Heart right ventricle (tissue), 16 donors: ENCODE measurements at regions not wholly inside any gene's neighbourhood (a gene's known extent, or its start where the extent isn't known, plus 50 kb on each side); places are given as distances from the start of the nearest gene placed in this dataset.

Experiments used
- ATAC-seq, 8 donors: fragments of 200-7000 bp; cut with Tn5 transposase; one replicate each; pipeline ENCODE4 v1.9.1; 2020; ENCODE audit warnings: mild to moderate bottlenecking in 8 of 8, moderate library complexity in 8 of 8, moderate number of reproducible peaks in 1 of 8
- DNase-seq, 2 donors: peaks; one replicate each; pipeline ENCODE4 v3.0.0-alpha.2; 2020
- H3K27ac ChIP-seq, 10 donors: fragments of 200-600 bp; sonication (generic) in 2 of 10; one replicate each; pipeline versions ENCODE4 v1.5.0 to v1.8.0; 2020 to 2022; ENCODE audit warnings: mild to moderate bottlenecking in 3 of 10
- H3K27me3 ChIP-seq, 7 donors: fragments of 200-600 bp; one replicate each; pipeline ENCODE4 v1.8.0; 2021 to 2022; ENCODE audit warnings: mild to moderate bottlenecking in 2 of 7
- H3K36me3 ChIP-seq, 9 donors: fragments of 200-600 bp; sonication (generic) in 1 of 9; one replicate each; pipeline versions ENCODE4 v1.5.0 to v1.8.0; 2020 to 2022; ENCODE audit warnings: mild to moderate bottlenecking in 2 of 9
- H3K4me1 ChIP-seq, 9 donors: fragments of 200-600 bp; sonication (generic) in 1 of 9; one replicate each; pipeline versions ENCODE4 v1.5.0 to v1.8.0; 2020 to 2022; ENCODE audit warnings: mild to moderate bottlenecking in 4 of 9
- H3K4me3 ChIP-seq, 10 donors: fragments of 200-600 bp; sonication (generic) in 2 of 10; one replicate each; pipeline versions ENCODE4 v1.5.0 to v1.8.0; 2020 to 2022; ENCODE audit warnings: mild to moderate bottlenecking in 7 of 10, moderate library complexity in 2 of 10
- H3K9me3 ChIP-seq, 11 donors: fragments of 200-600 bp in 10 of 11; sonication (generic) in 2 of 11; one replicate each; pipeline versions ENCODE4 v1.5.0 to v1.8.0; 2013 to 2022; ENCODE audit warnings: mild to moderate bottlenecking in 2 of 11, control low read depth in 1 of 11, moderate library complexity in 1 of 11
- WGBS, 2 donors: extraction: QIAGEN DNeasy Blood & Tissue Kit; methylation state at CpG; one replicate each; pipeline ENCODE4 v1.1.7; 2013; ENCODE audit warnings: inconsistent platforms in 1 of 2; 5-methylcytosine and 5-hydroxymethylcytosine counted together
- intact Hi-C, 10 donors: fragments of 100-400 bp; cut with DNase I; formaldehyde crosslinking; loops; one replicate each; pipeline versions ENCODE4 v1.11.1 to v1.14.2; 2022
- TF ChIP-seq, protein P1 (sequence below), 9 donors: fragments of 200-600 bp; sonication (generic) in 2 of 9; IDR thresholded peaks; one replicate each; pipeline versions ENCODE4 v1.5.0 to v1.8.0; 2021 to 2022; ENCODE audit warnings: antibody characterized with exemption in 9 of 9, mild to moderate bottlenecking in 5 of 9, moderate library complexity in 1 of 9
- donor health status: Arrhythmogenic right ventricular cardiomyopathy.
- donor health status: ischemic (EF 13 %, LVEDD 7.1; RV severe dilation, severe dysfunction).
- donor health status: healthy with polysubstance abuse.
- donor health status: DM: no; HTN: yes; CAD: no.
- donor health status: DM: no; HTN: no; CAD: no.
- donor health status: ischemic (EF 25% LVEDD 6.9; RV normal size, moderate dysfunction).
- donor health status: ischemic (EF 25% LVEDD 5.7; RV mildly dilated, moderate dysfunction).
- donor health status: healthy.
- donor health status: DM: yes; HTN: yes; CAD: no.
- donor health status: Ischemic cardiomyopathy.
- donor health status: ischemic (EF 35%, LVEDD 5.7; RV mildly dilated, moderate dysfunction).
- donor health status: nonischemic (EF 11% LVEDD 7.7; RV severe dilation, severe dysfunction).
- donor health status: DM: yes; HTN: yes; CAD: no.
- donor health status: PGD.
- donor health status: ischemic (EF 29% LVEDD 5.4; RV normal size, mild dysfunction).
- donor health status: nonischemic (EF 23%, LVEDD 6.1; RV moderate dilation, normal function).

DNA sequence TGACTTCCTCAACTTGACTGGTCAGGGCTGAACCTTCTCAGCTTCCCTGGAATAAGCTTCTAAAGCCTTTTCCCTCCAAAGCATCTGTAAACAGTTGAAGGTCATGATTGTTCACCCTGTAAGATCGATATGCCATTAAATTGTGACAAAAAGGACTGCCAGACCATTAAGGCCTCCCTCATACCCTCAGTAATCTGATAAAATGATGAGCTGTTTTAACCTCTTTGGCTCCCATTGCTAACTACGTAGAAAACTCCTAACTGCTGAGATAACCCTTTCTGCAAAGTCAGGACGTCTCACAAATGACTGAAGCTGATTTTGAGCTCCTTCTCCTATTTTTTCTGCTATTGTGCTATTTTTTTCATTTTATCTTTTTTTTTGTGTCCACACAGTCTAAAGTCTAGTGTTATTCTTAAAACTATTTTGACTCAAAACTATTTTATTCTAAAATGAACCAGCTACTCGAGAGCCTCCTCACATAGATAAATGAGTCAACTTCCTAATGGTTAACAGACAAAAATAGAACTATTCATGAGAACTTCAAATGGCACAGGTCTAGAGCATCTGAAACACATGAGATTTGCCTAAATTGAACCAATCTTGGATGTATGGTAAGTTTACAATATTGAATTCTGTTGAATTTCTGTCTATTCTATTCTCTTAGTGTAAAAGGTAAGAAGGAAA lies 395.6 kb upstream of the TLE4 start:
- Histone ChIP-seq H3K27ac (no peak overlapping the region), H3K27me3 (no peaks in the 10 kb centered on the region), H3K4me1 (no peaks in the 10 kb centered on the region), H3K36me3 (no peaks in the 10 kb centered on the region), H3K9me3 (peaks cover 0 to 3% (median 0%) of the 10 kb centered on the region in 11 donors), H3K4me3 (no peak overlapping the region)
- no peak for ATAC-seq
- intact Hi-C loops, result no loop called here
- TF ChIP-seq, protein P1, sequence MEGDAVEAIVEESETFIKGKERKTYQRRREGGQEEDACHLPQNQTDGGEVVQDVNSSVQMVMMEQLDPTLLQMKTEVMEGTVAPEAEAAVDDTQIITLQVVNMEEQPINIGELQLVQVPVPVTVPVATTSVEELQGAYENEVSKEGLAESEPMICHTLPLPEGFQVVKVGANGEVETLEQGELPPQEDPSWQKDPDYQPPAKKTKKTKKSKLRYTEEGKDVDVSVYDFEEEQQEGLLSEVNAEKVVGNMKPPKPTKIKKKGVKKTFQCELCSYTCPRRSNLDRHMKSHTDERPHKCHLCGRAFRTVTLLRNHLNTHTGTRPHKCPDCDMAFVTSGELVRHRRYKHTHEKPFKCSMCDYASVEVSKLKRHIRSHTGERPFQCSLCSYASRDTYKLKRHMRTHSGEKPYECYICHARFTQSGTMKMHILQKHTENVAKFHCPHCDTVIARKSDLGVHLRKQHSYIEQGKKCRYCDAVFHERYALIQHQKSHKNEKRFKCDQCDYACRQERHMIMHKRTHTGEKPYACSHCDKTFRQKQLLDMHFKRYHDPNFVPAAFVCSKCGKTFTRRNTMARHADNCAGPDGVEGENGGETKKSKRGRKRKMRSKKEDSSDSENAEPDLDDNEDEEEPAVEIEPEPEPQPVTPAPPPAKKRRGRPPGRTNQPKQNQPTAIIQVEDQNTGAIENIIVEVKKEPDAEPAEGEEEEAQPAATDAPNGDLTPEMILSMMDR (IDR thresholded peaks at IDR 0.05), result no peak
- no peak for DNase-seq
- WGBS, 2 donors, result 39 to 47% methylated on average over 4 of the region's 4 CpGs

DNA sequence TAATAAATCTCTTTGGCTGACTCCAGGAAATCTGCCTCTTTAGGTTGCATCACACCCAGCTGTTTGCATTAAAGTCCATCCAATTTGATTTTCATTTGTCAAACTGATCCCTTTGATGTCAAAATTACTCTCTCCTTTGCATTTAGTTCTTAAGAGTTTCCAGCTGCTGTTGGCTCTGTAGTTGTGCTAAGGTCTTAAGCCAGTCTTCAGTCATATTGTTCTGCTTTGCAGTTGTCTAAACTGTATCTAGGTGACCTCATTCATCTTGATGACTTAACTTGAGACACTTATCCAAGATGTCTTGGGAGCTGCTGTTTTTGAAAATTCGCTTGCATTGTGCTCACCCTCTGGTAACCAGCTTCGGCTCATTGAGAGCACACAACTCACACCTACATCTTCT lies 386.9 kb upstream of the TLE4 start:
- H3K27me3 ChIP-seq, result no peaks in the 10 kb centered on the region
- H3K27ac ChIP-seq, result no peak overlapping the region
- peaks cover 0 to 10% (median 0%) of the 10 kb centered on the region in 11 donors for H3K9me3 ChIP-seq
- no peak overlapping the region for H3K4me3 ChIP-seq
- H3K4me1 ChIP-seq, result no peaks in the 10 kb centered on the region
- WGBS, 2 donors, result 60 to 74% methylated on average over 2 of the region's 2 CpGs
- TF ChIP-seq, protein P1 (IDR thresholded peaks at IDR 0.05), result no peak
- intact Hi-C loops, result no loop called here
- H3K36me3 ChIP-seq, result no peaks in the 10 kb centered on the region
- no peak for DNase-seq
- ATAC-seq, result no peak

DNA sequence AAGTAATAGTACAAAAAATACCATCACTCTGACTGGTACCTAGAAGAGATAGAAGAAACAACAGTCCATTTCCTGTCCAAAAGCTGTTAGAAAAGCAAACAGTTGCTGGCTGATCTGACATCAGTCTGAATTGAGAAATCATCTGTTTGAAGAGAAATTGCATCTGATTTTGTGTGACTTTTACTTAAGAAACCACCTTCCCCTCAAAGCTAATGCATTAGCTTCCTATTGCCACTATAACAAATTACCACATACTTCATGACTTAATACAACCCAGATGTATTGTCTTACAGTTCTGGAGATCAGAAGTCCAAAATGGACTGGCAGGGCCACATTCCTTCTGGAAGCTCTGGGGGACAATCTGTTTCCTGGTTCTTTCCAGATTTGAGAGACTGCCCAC lies 385.9 kb upstream of the TLE4 start:
- no peak for ATAC-seq
- TF ChIP-seq, protein P1 (IDR thresholded peaks at IDR 0.05), result no peak
- no peaks in the 10 kb centered on the region for H3K27me3 ChIP-seq
- DNase-seq, result no peak
- H3K4me1 ChIP-seq, result no peaks in the 10 kb centered on the region
- H3K27ac ChIP-seq, result no peak overlapping the region
- peaks cover 0 to 10% (median 0%) of the 10 kb centered on the region in 11 donors for H3K9me3 ChIP-seq
- no peak overlapping the region for H3K4me3 ChIP-seq
- intact Hi-C loops, result no loop called here
- H3K36me3 ChIP-seq, result no peaks in the 10 kb centered on the region

DNA sequence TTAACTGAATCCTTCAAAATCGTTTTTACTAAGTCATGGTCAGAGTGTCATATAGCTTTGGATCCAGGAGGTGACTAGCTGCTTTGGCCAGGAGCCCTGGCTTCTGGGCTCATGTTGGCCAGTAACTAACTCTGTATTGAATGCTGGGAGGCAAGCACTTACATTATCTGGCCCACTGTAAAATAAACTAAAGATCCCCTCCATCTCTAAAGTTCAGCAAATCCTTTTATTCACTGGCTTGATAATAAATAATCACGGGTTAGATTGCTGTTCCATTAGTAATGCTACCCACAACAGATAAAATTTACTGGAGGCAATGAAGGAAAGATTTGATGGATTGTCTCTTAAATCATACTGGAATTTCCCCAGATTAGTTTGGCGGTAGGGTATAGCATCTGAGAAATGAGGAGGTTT lies 382.2 kb upstream of the TLE4 start:
- Histone ChIP-seq H3K4me3 (no peak overlapping the region), H3K4me1 (no peaks in the 10 kb centered on the region), H3K27me3 (no peaks in the 10 kb centered on the region), H3K27ac (no peak overlapping the region), H3K9me3 (peaks cover 0 to 10% (median 0%) of the 10 kb centered on the region in 11 donors), H3K36me3 (no peaks in the 10 kb centered on the region)
- TF ChIP-seq, protein P1 (IDR thresholded peaks at IDR 0.05), result no peak
- ATAC-seq (no peak), DNase-seq (no peak)
- intact Hi-C loops, result no loop called here
- 50 to 51% methylated on average over 3 of the region's 3 CpGs for WGBS, 2 donors
